Endothelial cell of umbilical vein (primary cell): ENCODE measurements at regions not wholly inside any gene's neighbourhood (a gene's known extent, or its start where the extent isn't known, plus 50 kb on each side); places are given as distances from the start of the nearest gene placed in this dataset.

Experiments
- BruUV-seq: library from RNA; stranded (reverse); fragments of 400-500 nt; replicated peaks from 2 replicates; lab custom pipeline; 2021; lab: Mats Ljungman, UMichigan
- CTCF ChIA-PET: fragments of 300-600, 350-600 bp; sonication (Branson Sonifier 250); formaldehyde crosslinking; loops from one replicate; lab custom pipeline; 2021; ENCODE audit warnings: antibody characterized with exemption, inconsistent platforms; lab: Charles Lee
- POLR2A ChIA-PET: fragments of 300-600, 350-600 bp; sonication (Branson Sonifier 250); formaldehyde crosslinking; loops from one replicate; lab custom pipeline; 2021; ENCODE audit warnings: antibody characterized with exemption, inconsistent platforms; lab: Charles Lee
- DNase-seq: peaks from one replicate; pipeline ENCODE4 v3.0.0-alpha.2; 2011; ENCODE audit warnings: low read depth, low spot score
- FAIRE-seq: peaks from 2 replicates; lab custom pipeline; 2011; peaks lifted over from hg19 to GRCh38; lab: Jason Lieb, UNC
- H2AFZ ChIP-seq: 2 replicates; pipeline ENCODE4 v1.6.0; 2012; ENCODE audit warnings: low read depth, low read length, control low read depth, inconsistent platforms
- H3K27ac ChIP-seq: 2 replicates; pipeline ENCODE4 v1.5.1; 2011; ENCODE audit warnings: low read depth, mild to moderate bottlenecking, control low read depth, low read length, moderate library complexity; ENCODE audit not compliant: insufficient read depth
- H3K27me3 ChIP-seq, 2 experiments: 2 replicates each; pipeline versions ENCODE4 v1.6.0 to v1.6.1; 2011; ENCODE audit warnings: low read length in 2 of 2, mixed read lengths in 1 of 2; ENCODE audit not compliant: control insufficient read depth in 2 of 2, insufficient read depth in 2 of 2
- H3K36me3 ChIP-seq, 2 experiments: 2 replicates in 1 of 2; 3 replicates in 1 of 2; pipeline ENCODE4 v1.5.1; 2011; ENCODE audit warnings: low read length in 2 of 2, mild to moderate bottlenecking in 1 of 2, moderate library complexity in 1 of 2; ENCODE audit not compliant: control insufficient read depth in 2 of 2, insufficient read depth in 2 of 2; ENCODE audit errors: extremely low read depth in 1 of 2
- H3K4me1 ChIP-seq: 3 replicates; pipeline ENCODE4 v1.5.1; 2011; ENCODE audit warnings: mild to moderate bottlenecking, low read length; ENCODE audit not compliant: control insufficient read depth, insufficient read depth; ENCODE audit errors: extremely low read depth
- H3K4me2 ChIP-seq: 2 replicates; pipeline ENCODE4 v1.6.1; 2011; ENCODE audit warnings: low read length, control low read depth, mixed read lengths; ENCODE audit not compliant: insufficient read depth
- H3K4me3 ChIP-seq, 3 experiments: fragments of 200-600 bp in 1 of 3; sonication (generic), shearing (Covaris generic) in 1 of 3; replicated peaks in 1 of 3; 2 replicates each; pipeline ENCODE4 v1.5.1; 2011 to 2016; ENCODE audit warnings: control low read depth in 3 of 3, low read length in 3 of 3, mild to moderate bottlenecking in 2 of 3, inconsistent platforms in 1 of 3, low read depth in 1 of 3, moderate library complexity in 1 of 3; ENCODE audit not compliant: insufficient read depth in 1 of 3
- H3K79me2 ChIP-seq: 2 replicates; pipeline ENCODE4 v1.6.0; 2012; ENCODE audit warnings: low read length, inconsistent platforms; ENCODE audit not compliant: control insufficient read depth, insufficient read depth
- H3K9ac ChIP-seq: replicated peaks from 2 replicates; pipeline ENCODE3; 2011; ENCODE audit warnings: low read length, control low read depth; ENCODE audit not compliant: insufficient read depth; ENCODE audit errors: extremely low read depth
- H3K9me1 ChIP-seq: replicated peaks from 3 replicates; pipeline ENCODE4 v1.6.0; 2011; ENCODE audit warnings: mild to moderate bottlenecking, low read length; ENCODE audit not compliant: control insufficient read depth, insufficient read depth; ENCODE audit errors: extremely low read depth
- H3K9me3 ChIP-seq: replicated peaks from 2 replicates; pipeline ENCODE4 v1.5.1; 2012; ENCODE audit warnings: low read length, inconsistent platforms; ENCODE audit not compliant: control insufficient read depth, insufficient read depth
- H4K20me1 ChIP-seq: replicated peaks from 2 replicates; pipeline ENCODE3; 2011; ENCODE audit warnings: mild to moderate bottlenecking, low read length; ENCODE audit not compliant: control insufficient read depth, insufficient read depth; ENCODE audit errors: extremely low read depth
- CTCF ChIP-seq, 2 donors: IDR thresholded peaks; 1 replicate in 1 of 2; 2 replicates in 1 of 2; pipeline ENCODE4 v1.5.1; 2011; ENCODE audit warnings: low read length in 2 of 2, mild to moderate bottlenecking in 2 of 2, moderate library complexity in 2 of 2, control low read depth in 1 of 2, inconsistent platforms in 1 of 2, low read depth in 1 of 2; ENCODE audit not compliant: insufficient read depth in 1 of 2; ENCODE audit errors: extremely low read depth in 1 of 2
- EZH2 ChIP-seq: IDR thresholded peaks from 2 replicates; pipeline ENCODE4 v1.6.1; 2012; ENCODE audit warnings: borderline replicate concordance, low read depth, mild to moderate bottlenecking, moderate library complexity, low read length, inconsistent platforms; ENCODE audit not compliant: severe bottlenecking
- FOS ChIP-seq: IDR thresholded peaks from 2 replicates; pipeline ENCODE4 v1.6.1; 2011; ENCODE audit warnings: mild to moderate bottlenecking, low read length, moderate library complexity, borderline replicate concordance; ENCODE audit not compliant: insufficient read depth
- GATA2 ChIP-seq: IDR thresholded peaks from 2 replicates; pipeline ENCODE4 v1.7.0; 2011; ENCODE audit warnings: low read depth, mild to moderate bottlenecking, moderate library complexity, mixed read lengths, low read length; ENCODE audit not compliant: insufficient read length, insufficient read depth
- JUN ChIP-seq: IDR thresholded peaks from 2 replicates; pipeline ENCODE4 v1.6.1; 2011; ENCODE audit warnings: borderline replicate concordance, low read depth; ENCODE audit not compliant: insufficient read length, insufficient read depth
- MAX ChIP-seq: IDR thresholded peaks from 2 replicates; pipeline ENCODE4 v1.6.1; 2011; ENCODE audit not compliant: insufficient read depth, insufficient read length
- POLR2A ChIP-seq: IDR thresholded peaks from 2 replicates; pipeline ENCODE4 v1.6.1; 2012; ENCODE audit warnings: low read depth, mild to moderate bottlenecking, control low read depth, low read length
- dilution Hi-C: fragments of 300-500 bp; cut with MboI; formaldehyde crosslinking; loops from one replicate; pipeline ENCODE4 v1.15.0; 2019; ENCODE audit warnings: low sequenced_read_pairs; ENCODE audit not compliant: extremely low pct_ligation_motif_present
- intact Hi-C: fragments of 100-400 bp; cut with micrococcal nuclease; formaldehyde crosslinking; loops from one replicate; pipeline ENCODE4 v1.10.0; 2022

DNA sequence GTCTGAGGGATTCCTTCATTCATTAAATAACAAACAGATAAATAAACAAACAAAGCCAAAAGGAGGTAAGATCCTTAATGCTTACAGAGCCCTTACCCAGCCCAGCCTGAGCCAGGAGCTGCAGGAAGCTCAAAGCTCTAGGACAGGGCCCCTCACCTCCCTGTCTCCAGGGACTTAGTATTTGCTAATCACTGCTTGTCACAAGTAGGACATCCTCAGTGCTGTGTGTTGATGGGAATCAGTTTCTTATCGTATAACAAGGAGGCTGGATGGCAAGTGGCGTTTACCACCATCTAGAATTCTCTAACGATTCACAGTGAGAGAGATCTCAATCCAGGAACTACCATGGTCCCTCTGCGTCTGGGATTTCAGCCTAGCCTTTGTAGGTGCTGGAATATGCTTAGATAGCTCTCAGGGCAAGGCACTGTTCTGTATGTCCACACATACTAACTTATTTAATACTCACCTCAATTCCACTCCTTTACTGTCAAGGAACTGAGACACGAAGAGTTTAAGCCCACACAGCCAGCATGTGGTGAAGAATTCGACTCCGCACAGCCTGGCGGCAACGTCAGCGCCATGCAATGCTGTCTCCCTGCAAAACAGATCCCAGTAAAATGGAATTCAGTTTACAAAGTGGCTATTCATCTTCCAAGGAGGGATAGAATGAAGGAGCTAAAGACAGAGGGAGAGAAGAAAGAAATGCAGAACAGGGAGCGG, 164.8 kb downstream of the MYCN start:
- Histone ChIP-seq H3K9me1 (no peaks in the 10 kb centered on the region), H3K4me3 (no peak overlapping the region), H3K4me1 (no peaks in the 10 kb centered on the region), H3K79me2 (no peaks in the 10 kb centered on the region), H2AFZ (no peak overlapping the region), H4K20me1 (no peaks in the 10 kb centered on the region), H3K27me3 (no peaks in the 10 kb centered on the region), H3K27ac (no peak overlapping the region), H3K9me3 (peaks cover 4% of the 10 kb centered on the region), H3K36me3 (no peaks in the 10 kb centered on the region), H3K4me2 (no peak overlapping the region), H3K9ac (no peak overlapping the region)
- dilution Hi-C loops (no loop called here), intact Hi-C loops (no loop called here)
- no peak for TF ChIP-seq CTCF (IDR thresholded peaks at IDR 0.05; ENCODE audit: extremely low read depth in 1 of 2, insufficient read depth in 1 of 2, low read depth in 1 of 2, low read length in 2 of 2)
- no peak for TF ChIP-seq JUN
- no peak for TF ChIP-seq FOS
- TF ChIP-seq POLR2A, result no peak
- TF ChIP-seq MAX, result no peak
- no peak for TF ChIP-seq EZH2
- TF ChIP-seq GATA2, result no peak
- no peak for DNase-seq
- no TSS peak for BruUV-seq
- POLR2A ChIA-PET, result no interaction called here
- no peak for FAIRE-seq
- CTCF ChIA-PET, result no interaction called here
